H1 (cell line): ENCODE measurements at regions not wholly inside any gene's neighbourhood (a gene's known extent, or its start where the extent isn't known, plus 50 kb on each side); places are given as distances from the start of the nearest gene placed in this dataset.

Experiments
- CTCF ChIP-seq, 3 experiments: IDR thresholded peaks; 1 replicate in 2 of 3; 2 replicates in 1 of 3; pipeline versions ENCODE4 v1.5.1 to v1.6.1; 2011; ENCODE audit warnings: low read length in 3 of 3, mild to moderate bottlenecking in 3 of 3, inconsistent platforms in 2 of 3, low read depth in 1 of 3, moderate library complexity in 1 of 3; ENCODE audit not compliant: insufficient read depth in 1 of 3; ENCODE audit errors: control extremely low read depth in 1 of 3
- HDAC6 ChIP-seq: IDR thresholded peaks from one replicate; pipeline ENCODE4 v1.7.1; 2012; ENCODE audit warnings: low read depth, mild to moderate bottlenecking, inconsistent platforms, low read length, moderate library complexity
- USF2 ChIP-seq: IDR thresholded peaks from 2 replicates; pipeline ENCODE4 v1.6.1; 2011; ENCODE audit warnings: low read length, improper control_type of control experiment

GRCh38 chr11:27592098-27592780 lies 85.7 kb upstream of the LIN7C start (continued):
- TF ChIP-seq CTCF (IDR thresholded peaks at IDR 0.05; ENCODE audit: control extremely low read depth in 1 of 3, insufficient read depth in 1 of 3, low read depth in 1 of 3, low read length in 3 of 3): no peak
- no peak for TF ChIP-seq USF2
- no peak for TF ChIP-seq HDAC6
